ENCODE measurements at regions not wholly inside any gene's neighbourhood (a gene's known extent, or its start where the extent isn't known, plus 50 kb on each side); places are given as distances from the start of the nearest gene placed in this dataset.

DNA sequence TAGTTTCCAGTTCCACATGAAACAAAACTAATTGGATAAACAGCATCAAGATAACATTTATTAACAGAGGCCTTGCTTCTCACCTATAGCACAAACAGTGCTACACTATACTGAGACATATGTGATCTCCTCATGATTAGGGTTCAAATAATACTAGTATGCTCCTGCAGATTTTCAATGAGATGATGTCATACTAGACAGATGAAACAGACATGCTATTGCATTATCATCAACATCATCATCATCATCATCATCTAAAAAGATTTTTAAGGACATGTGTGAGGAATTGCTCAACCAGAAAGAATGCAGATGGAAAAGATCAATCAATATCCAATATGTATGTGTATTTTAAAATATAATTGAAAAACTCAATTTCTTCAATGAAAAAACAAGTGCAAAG, 932.3 kb downstream of the METTL15 start:
- Histone ChIP-seq H3K9me3 (ENCODE audit: insufficient read depth, low read length) (no peaks in the 10 kb centered on the region), H4K20me1 (ENCODE audit: low read depth, low read length) (no peaks in the 10 kb centered on the region), H3K36me3 (ENCODE audit: low read length) (no peaks in the 10 kb centered on the region), H2AFZ (ENCODE audit: low read depth, low read length, severe bottlenecking) (no peak overlapping the region), H3K4me2 (ENCODE audit: low read depth, low read length, poor library complexity, severe bottlenecking) (no peak overlapping the region), H3K4me3 (ENCODE audit: insufficient read depth, low read length, poor library complexity, severe bottlenecking) (no peak overlapping the region), H3K27me3 (ENCODE audit: low read length) (no peaks in the 10 kb centered on the region), H3F3A (ENCODE audit: insufficient read depth) (no peaks in the 10 kb centered on the region), H3K9ac (ENCODE audit: low read length) (no peak overlapping the region), H3K9me2 (replicated peaks; ENCODE audit: insufficient read depth, low read length) (no peaks in the 10 kb centered on the region), H3K79me2 (ENCODE audit: insufficient read depth, low read length) (no peaks in the 10 kb centered on the region), H3K27ac (ENCODE audit: low read depth, low read length) (no peak overlapping the region)
- TF ChIP-seq EZH2phosphoT487 (conservative IDR thresholded peaks at IDR 0.05; ENCODE audit: low read length), result no peak
- TF ChIP-seq, protein P1, sequence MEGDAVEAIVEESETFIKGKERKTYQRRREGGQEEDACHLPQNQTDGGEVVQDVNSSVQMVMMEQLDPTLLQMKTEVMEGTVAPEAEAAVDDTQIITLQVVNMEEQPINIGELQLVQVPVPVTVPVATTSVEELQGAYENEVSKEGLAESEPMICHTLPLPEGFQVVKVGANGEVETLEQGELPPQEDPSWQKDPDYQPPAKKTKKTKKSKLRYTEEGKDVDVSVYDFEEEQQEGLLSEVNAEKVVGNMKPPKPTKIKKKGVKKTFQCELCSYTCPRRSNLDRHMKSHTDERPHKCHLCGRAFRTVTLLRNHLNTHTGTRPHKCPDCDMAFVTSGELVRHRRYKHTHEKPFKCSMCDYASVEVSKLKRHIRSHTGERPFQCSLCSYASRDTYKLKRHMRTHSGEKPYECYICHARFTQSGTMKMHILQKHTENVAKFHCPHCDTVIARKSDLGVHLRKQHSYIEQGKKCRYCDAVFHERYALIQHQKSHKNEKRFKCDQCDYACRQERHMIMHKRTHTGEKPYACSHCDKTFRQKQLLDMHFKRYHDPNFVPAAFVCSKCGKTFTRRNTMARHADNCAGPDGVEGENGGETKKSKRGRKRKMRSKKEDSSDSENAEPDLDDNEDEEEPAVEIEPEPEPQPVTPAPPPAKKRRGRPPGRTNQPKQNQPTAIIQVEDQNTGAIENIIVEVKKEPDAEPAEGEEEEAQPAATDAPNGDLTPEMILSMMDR (IDR thresholded peaks at IDR 0.05; ENCODE audit: insufficient read depth, low read length, poor library complexity, severe bottlenecking), result no peak

DNA sequence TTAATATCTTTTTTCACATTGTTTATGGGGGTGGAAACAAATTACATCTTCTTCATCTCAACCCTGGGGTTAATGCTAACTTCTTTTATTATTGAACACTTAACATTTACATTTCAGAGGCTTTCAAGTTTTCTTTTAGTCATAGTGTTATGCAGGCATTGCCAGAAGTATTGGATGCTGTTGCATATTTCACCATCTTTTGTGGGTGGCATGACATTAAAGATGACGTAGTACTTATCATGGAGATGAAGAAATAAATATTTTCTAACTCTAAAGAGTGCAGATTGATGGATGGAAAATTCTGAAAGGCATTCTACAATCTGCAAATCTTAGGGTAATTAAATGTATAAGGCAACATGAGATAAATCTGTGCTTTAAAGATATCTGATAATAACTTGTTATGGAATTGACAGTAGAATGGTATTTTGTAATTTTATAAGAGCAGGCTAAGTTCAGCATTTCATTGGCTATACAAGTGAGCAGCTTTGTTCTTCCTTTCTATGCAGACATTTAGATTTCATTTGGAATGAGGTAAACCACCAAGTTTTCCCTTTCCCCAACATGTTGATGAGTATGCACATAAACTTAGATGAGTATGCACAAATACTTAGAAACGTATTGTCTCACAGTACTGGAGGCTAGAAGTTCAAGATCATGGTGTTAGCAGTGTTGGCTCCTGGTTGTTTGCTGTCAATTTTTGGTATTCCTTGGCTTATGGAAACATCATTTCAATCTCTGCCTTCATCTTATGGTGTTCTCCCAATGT, 924.4 kb downstream of the METTL15 start:
- Histone ChIP-seq H3K79me2 (ENCODE audit: insufficient read depth, low read length) (no peaks in the 10 kb centered on the region), H3K4me3 (ENCODE audit: insufficient read depth, low read length, poor library complexity, severe bottlenecking) (no peak overlapping the region), H3K27me3 (ENCODE audit: low read length) (no peaks in the 10 kb centered on the region), H3K27ac (ENCODE audit: low read depth, low read length) (no peak overlapping the region), H3F3A (ENCODE audit: insufficient read depth) (no peaks in the 10 kb centered on the region), H3K4me2 (ENCODE audit: low read depth, low read length, poor library complexity, severe bottlenecking) (no peak overlapping the region), H3K36me3 (ENCODE audit: low read length) (no peaks in the 10 kb centered on the region), H3K9ac (ENCODE audit: low read length) (no peak overlapping the region), H3K9me3 (ENCODE audit: insufficient read depth, low read length) (0 out of 2 replicates have a peak, but pooled peaks cover 3% of the 10 kb centered on the region), H3K9me2 (replicated peaks; ENCODE audit: insufficient read depth, low read length) (no peaks in the 10 kb centered on the region), H2AFZ (ENCODE audit: low read depth, low read length, severe bottlenecking) (no peak overlapping the region), H4K20me1 (ENCODE audit: low read depth, low read length) (no peaks in the 10 kb centered on the region)
- TF ChIP-seq, protein P1 (IDR thresholded peaks at IDR 0.05; ENCODE audit: insufficient read depth, low read length, poor library complexity, severe bottlenecking), result no peak
- TF ChIP-seq EZH2phosphoT487 (conservative IDR thresholded peaks at IDR 0.05; ENCODE audit: low read length), result no peak

DNA sequence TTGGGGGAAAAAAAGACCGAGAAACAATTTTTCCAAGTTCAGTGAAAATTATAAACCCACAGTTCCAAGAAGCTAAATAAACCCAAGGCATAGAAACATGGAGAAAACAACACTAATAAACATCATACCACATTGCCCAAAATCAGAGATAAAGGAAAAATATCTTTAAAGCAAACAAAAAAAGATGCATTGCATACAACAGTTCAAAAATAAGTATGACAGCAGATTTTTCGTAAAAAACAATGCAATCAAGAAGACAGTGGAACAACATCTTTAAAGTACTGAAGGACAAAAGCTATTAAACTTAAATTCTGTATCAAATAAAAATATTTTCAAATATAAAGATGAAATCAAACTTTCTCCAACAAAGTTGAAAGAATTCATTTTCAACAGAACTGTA, 921.3 kb downstream of the METTL15 start:
- H3K9ac ChIP-seq (ENCODE audit: low read length), result no peak overlapping the region
- H3K9me3 ChIP-seq (ENCODE audit: insufficient read depth, low read length), result 0 out of 2 replicates have a peak, but pooled peaks cover 3% of the 10 kb centered on the region
- no peak overlapping the region for H3K27ac ChIP-seq (ENCODE audit: low read depth, low read length)

More for the DNA sequence above, 921.3 kb downstream of the METTL15 start:
- Histone ChIP-seq H3K27me3 (ENCODE audit: low read length) (no peaks in the 10 kb centered on the region), H3K9me2 (replicated peaks; ENCODE audit: insufficient read depth, low read length) (no peaks in the 10 kb centered on the region), H3K4me2 (ENCODE audit: low read depth, low read length, poor library complexity, severe bottlenecking) (no peak overlapping the region), H4K20me1 (ENCODE audit: low read depth, low read length) (no peaks in the 10 kb centered on the region), H2AFZ (ENCODE audit: low read depth, low read length, severe bottlenecking) (no peak overlapping the region), H3K4me3 (ENCODE audit: insufficient read depth, low read length, poor library complexity, severe bottlenecking) (no peak overlapping the region), H3K79me2 (ENCODE audit: insufficient read depth, low read length) (no peaks in the 10 kb centered on the region), H3K36me3 (ENCODE audit: low read length) (no peaks in the 10 kb centered on the region), H3F3A (ENCODE audit: insufficient read depth) (no peaks in the 10 kb centered on the region)
- TF ChIP-seq, protein P1 (IDR thresholded peaks at IDR 0.05; ENCODE audit: insufficient read depth, low read length, poor library complexity, severe bottlenecking), result no peak
- TF ChIP-seq EZH2phosphoT487 (conservative IDR thresholded peaks at IDR 0.05; ENCODE audit: low read length), result no peak

All from SU-DHL-6 (cell line).